GM23338 (cell line): ENCODE measurements at regions not wholly inside any gene's neighbourhood (a gene's known extent, or its start where the extent isn't known, plus 50 kb on each side); places are given as distances from the start of the nearest gene placed in this dataset.

Experiments
- ATAC-seq: fragments of 200-7000 bp; cut with Tn5 transposase; 3 replicates; pipeline ENCODE4 v1.9.1; 2020
- DNase-seq: peaks from one replicate; pipeline ENCODE4 v3.0.0-alpha.2; 2015; ENCODE audit warnings: low spot score
- H2AFZ ChIP-seq: fragments of 200-600 bp; sonication (generic); 2 replicates; pipeline ENCODE4 v1.8.0; 2016; ENCODE audit warnings: antibody characterized with exemption, mild to moderate bottlenecking, moderate library complexity
- H3F3A ChIP-seq: fragments of 200-600 bp; sonication (generic); replicated peaks from 2 replicates; pipeline ENCODE4 v1.8.0; 2017; ENCODE audit warnings: antibody characterized with exemption, mixed run types, low read depth
- H3K27ac ChIP-seq: fragments of 200-600 bp; sonication (generic); 2 replicates; pipeline ENCODE4 v1.6.1; 2016; ENCODE audit warnings: low read depth
- H3K27me3 ChIP-seq: fragments of 200-600 bp; sonication (generic); 2 replicates; pipeline ENCODE4 v1.8.0; 2016; ENCODE audit warnings: mild to moderate bottlenecking, mixed run types, moderate library complexity; ENCODE audit not compliant: insufficient read depth
- H3K36me3 ChIP-seq: fragments of 200-600 bp; sonication (generic); 2 replicates; pipeline ENCODE4 v1.8.0; 2016; ENCODE audit warnings: mild to moderate bottlenecking; ENCODE audit not compliant: insufficient read depth
- H3K4me1 ChIP-seq: fragments of 200-600 bp; sonication (generic); 2 replicates; pipeline ENCODE4 v1.8.0; 2016; ENCODE audit warnings: mild to moderate bottlenecking, moderate library complexity; ENCODE audit not compliant: insufficient read depth
- H3K4me2 ChIP-seq: fragments of 200-600 bp; sonication (generic); 2 replicates; pipeline ENCODE4 v1.7.1; 2017; ENCODE audit warnings: mixed run types
- H3K4me3 ChIP-seq: fragments of 200-600 bp; sonication (generic); 2 replicates; pipeline ENCODE4 v1.6.1; 2016; ENCODE audit warnings: mixed run types
- H3K79me2 ChIP-seq: fragments of 200-600 bp; sonication (generic); replicated peaks from 2 replicates; pipeline ENCODE4 v1.8.0; 2017; ENCODE audit warnings: mild to moderate bottlenecking; ENCODE audit not compliant: insufficient read depth
- H3K9me2 ChIP-seq: fragments of 200-600 bp; sonication (generic); 2 replicates; pipeline ENCODE4 v1.8.0; 2017; ENCODE audit not compliant: insufficient read depth
- H4K20me1 ChIP-seq: fragments of 200-600 bp; sonication (generic); replicated peaks from 2 replicates; pipeline ENCODE4 v1.8.0; 2017; ENCODE audit warnings: mild to moderate bottlenecking; ENCODE audit not compliant: insufficient read depth
- H3K27ac Mint-ChIP-seq: 2 replicates; pipeline ENCODE4 v1.8.0; 2020; ENCODE audit warnings: inconsistent platforms, mild to moderate bottlenecking, moderate library complexity, mixed read lengths
- H3K27me3 Mint-ChIP-seq: 3 replicates; pipeline ENCODE4 v1.8.0; 2022; ENCODE audit warnings: low read depth, mild to moderate bottlenecking, moderate library complexity, mixed read lengths, inconsistent platforms; ENCODE audit not compliant: insufficient read depth, poor library complexity
- H3K36me3 Mint-ChIP-seq: 3 replicates; pipeline ENCODE4 v1.8.0; 2021; ENCODE audit warnings: low read depth, mild to moderate bottlenecking, inconsistent platforms, moderate library complexity, mixed read lengths
- H3K4me1 Mint-ChIP-seq: 3 replicates; pipeline ENCODE4 v1.8.0; 2020; ENCODE audit warnings: mild to moderate bottlenecking, inconsistent platforms, mixed read lengths
- H3K4me3 Mint-ChIP-seq: 3 replicates; pipeline ENCODE4 v1.8.0; 2021; ENCODE audit warnings: moderate library complexity, mild to moderate bottlenecking, inconsistent platforms, mixed read lengths
- H3K9me3 Mint-ChIP-seq: 3 replicates; pipeline ENCODE4 v1.8.0; 2020; ENCODE audit warnings: moderate library complexity, mild to moderate bottlenecking, inconsistent platforms, mixed read lengths
- CREB1 ChIP-seq: fragments of 250-450 bp; sonication (Bioruptor Pico); IDR thresholded peaks from 2 replicates; pipeline ENCODE4 v1.5.0; 2020; ENCODE audit warnings: low read depth, mild to moderate bottlenecking, moderate library complexity
- EZH2 ChIP-seq: fragments of 200-600 bp; sonication (generic); IDR thresholded peaks from one replicate; pipeline ENCODE4 v1.8.0; 2017; ENCODE audit warnings: antibody characterized with exemption, mild to moderate bottlenecking, low read depth; ENCODE audit not compliant: unreplicated experiment
- EZH2phosphoT487 ChIP-seq: fragments of 200-600 bp; sonication (generic); IDR thresholded peaks from one replicate; pipeline ENCODE4 v1.8.1; 2018; ENCODE audit warnings: antibody characterized with exemption; ENCODE audit not compliant: unreplicated experiment
- JUNB ChIP-seq: IDR thresholded peaks from one replicate; pipeline ENCODE4 v1.6.1; 2016; ENCODE audit warnings: antibody characterized with exemption; ENCODE audit not compliant: unreplicated experiment
- NANOG ChIP-seq: IDR thresholded peaks from 2 replicates; pipeline ENCODE4 v1.6.1; 2016; ENCODE audit warnings: antibody characterized with exemption, borderline replicate concordance
- POLR2AphosphoS5 ChIP-seq: IDR thresholded peaks from 2 replicates; pipeline ENCODE4 v1.6.1; 2016; ENCODE audit warnings: antibody characterized with exemption, low read depth
- STAT1 ChIP-seq: IDR thresholded peaks from one replicate; pipeline ENCODE4 v1.6.1; 2016; ENCODE audit warnings: antibody characterized with exemption; ENCODE audit not compliant: unreplicated experiment
- ZNF114 ChIP-seq: fragments of 250-450 bp; sonication (Bioruptor Pico); IDR thresholded peaks from 2 replicates; pipeline ENCODE4 v1.5.0; 2020; ENCODE audit warnings: mild to moderate bottlenecking, moderate library complexity
- ZNF331 ChIP-seq: fragments of 250-450 bp; sonication (Bioruptor Pico); IDR thresholded peaks from 2 replicates; pipeline ENCODE4 v1.5.0; 2020; ENCODE audit warnings: low read depth, mild to moderate bottlenecking, moderate library complexity
- TF ChIP-seq, protein P1 (sequence below): IDR thresholded peaks from 2 replicates; pipeline ENCODE4 v1.6.1; 2016; ENCODE audit warnings: antibody characterized with exemption
- TF ChIP-seq, protein P2 (sequence below): IDR thresholded peaks from one replicate; pipeline ENCODE4 v1.6.1; 2018; ENCODE audit warnings: antibody characterized with exemption; ENCODE audit not compliant: unreplicated experiment
- TF ChIP-seq, protein P3 (sequence below), 2 experiments: fragments of 200-600 bp in 1 of 2; sonication (generic) in 1 of 2; conservative IDR thresholded peaks; 2 replicates each; pipeline versions ENCODE4 v1.5.1 to v1.6.1; 2016 to 2017; ENCODE audit warnings: antibody characterized with exemption in 2 of 2, low read depth in 2 of 2, mild to moderate bottlenecking in 2 of 2, moderate library complexity in 1 of 2
- TF ChIP-seq, protein P4 (sequence below): fragments of 250-450 bp; sonication (Bioruptor Pico); IDR thresholded peaks from 2 replicates; pipeline ENCODE4 v1.5.0; 2020; ENCODE audit warnings: mild to moderate bottlenecking, moderate library complexity

DNA sequence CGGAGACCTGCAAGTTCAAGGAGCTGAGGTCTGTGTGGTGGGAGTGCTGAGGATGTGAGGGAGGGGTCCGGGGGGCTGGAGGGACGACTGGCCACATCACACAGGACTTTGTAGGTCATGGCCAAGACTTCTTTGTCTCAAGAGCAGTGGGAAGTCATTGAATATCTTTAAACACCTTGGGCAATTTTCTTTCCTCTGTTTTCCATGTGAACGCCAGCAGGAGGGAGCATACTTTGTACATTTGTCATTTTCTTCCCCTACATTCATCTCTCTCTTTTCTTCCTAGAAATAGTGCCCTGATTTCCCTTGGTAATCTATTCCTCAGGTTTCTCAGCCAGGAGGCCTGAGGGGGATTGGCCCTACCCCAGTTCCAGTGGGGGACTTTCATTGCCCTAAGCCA is 153.7 kb upstream of the MSX2 start:
- no peak overlapping the region for H3K4me3 ChIP-seq
- Mint-ChIP-seq H3K4me1 (peaks cover 7% of the 10 kb centered on the region; the same call in 1 of the 3 replicates), H3K9me3 (no peaks in the 10 kb centered on the region), H3K27me3 (no peaks in the 10 kb centered on the region), H3K27ac (no peak overlapping the region), H3K4me3 (no peak overlapping the region), H3K36me3 (no peaks in the 10 kb centered on the region)
- no peak for DNase-seq
- H3K79me2 ChIP-seq: no peaks in the 10 kb centered on the region
- TF ChIP-seq NANOG: no peak
- no peak for TF ChIP-seq JUNB
- TF ChIP-seq, protein P1, sequence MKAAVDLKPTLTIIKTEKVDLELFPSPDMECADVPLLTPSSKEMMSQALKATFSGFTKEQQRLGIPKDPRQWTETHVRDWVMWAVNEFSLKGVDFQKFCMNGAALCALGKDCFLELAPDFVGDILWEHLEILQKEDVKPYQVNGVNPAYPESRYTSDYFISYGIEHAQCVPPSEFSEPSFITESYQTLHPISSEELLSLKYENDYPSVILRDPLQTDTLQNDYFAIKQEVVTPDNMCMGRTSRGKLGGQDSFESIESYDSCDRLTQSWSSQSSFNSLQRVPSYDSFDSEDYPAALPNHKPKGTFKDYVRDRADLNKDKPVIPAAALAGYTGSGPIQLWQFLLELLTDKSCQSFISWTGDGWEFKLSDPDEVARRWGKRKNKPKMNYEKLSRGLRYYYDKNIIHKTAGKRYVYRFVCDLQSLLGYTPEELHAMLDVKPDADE: no peak
- TF ChIP-seq ZNF114 (CRISPR knock-in tag): no peak
- no peak for TF ChIP-seq POLR2AphosphoS5
- TF ChIP-seq, protein P2, sequence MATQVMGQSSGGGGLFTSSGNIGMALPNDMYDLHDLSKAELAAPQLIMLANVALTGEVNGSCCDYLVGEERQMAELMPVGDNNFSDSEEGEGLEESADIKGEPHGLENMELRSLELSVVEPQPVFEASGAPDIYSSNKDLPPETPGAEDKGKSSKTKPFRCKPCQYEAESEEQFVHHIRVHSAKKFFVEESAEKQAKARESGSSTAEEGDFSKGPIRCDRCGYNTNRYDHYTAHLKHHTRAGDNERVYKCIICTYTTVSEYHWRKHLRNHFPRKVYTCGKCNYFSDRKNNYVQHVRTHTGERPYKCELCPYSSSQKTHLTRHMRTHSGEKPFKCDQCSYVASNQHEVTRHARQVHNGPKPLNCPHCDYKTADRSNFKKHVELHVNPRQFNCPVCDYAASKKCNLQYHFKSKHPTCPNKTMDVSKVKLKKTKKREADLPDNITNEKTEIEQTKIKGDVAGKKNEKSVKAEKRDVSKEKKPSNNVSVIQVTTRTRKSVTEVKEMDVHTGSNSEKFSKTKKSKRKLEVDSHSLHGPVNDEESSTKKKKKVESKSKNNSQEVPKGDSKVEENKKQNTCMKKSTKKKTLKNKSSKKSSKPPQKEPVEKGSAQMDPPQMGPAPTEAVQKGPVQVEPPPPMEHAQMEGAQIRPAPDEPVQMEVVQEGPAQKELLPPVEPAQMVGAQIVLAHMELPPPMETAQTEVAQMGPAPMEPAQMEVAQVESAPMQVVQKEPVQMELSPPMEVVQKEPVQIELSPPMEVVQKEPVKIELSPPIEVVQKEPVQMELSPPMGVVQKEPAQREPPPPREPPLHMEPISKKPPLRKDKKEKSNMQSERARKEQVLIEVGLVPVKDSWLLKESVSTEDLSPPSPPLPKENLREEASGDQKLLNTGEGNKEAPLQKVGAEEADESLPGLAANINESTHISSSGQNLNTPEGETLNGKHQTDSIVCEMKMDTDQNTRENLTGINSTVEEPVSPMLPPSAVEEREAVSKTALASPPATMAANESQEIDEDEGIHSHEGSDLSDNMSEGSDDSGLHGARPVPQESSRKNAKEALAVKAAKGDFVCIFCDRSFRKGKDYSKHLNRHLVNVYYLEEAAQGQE: no peak
- TF ChIP-seq, protein P3, sequence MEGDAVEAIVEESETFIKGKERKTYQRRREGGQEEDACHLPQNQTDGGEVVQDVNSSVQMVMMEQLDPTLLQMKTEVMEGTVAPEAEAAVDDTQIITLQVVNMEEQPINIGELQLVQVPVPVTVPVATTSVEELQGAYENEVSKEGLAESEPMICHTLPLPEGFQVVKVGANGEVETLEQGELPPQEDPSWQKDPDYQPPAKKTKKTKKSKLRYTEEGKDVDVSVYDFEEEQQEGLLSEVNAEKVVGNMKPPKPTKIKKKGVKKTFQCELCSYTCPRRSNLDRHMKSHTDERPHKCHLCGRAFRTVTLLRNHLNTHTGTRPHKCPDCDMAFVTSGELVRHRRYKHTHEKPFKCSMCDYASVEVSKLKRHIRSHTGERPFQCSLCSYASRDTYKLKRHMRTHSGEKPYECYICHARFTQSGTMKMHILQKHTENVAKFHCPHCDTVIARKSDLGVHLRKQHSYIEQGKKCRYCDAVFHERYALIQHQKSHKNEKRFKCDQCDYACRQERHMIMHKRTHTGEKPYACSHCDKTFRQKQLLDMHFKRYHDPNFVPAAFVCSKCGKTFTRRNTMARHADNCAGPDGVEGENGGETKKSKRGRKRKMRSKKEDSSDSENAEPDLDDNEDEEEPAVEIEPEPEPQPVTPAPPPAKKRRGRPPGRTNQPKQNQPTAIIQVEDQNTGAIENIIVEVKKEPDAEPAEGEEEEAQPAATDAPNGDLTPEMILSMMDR (conservative IDR thresholded peaks at IDR 0.05; ENCODE audit: low read depth in 2 of 2): no peak
- TF ChIP-seq EZH2: no peak
- TF ChIP-seq, protein P4, sequence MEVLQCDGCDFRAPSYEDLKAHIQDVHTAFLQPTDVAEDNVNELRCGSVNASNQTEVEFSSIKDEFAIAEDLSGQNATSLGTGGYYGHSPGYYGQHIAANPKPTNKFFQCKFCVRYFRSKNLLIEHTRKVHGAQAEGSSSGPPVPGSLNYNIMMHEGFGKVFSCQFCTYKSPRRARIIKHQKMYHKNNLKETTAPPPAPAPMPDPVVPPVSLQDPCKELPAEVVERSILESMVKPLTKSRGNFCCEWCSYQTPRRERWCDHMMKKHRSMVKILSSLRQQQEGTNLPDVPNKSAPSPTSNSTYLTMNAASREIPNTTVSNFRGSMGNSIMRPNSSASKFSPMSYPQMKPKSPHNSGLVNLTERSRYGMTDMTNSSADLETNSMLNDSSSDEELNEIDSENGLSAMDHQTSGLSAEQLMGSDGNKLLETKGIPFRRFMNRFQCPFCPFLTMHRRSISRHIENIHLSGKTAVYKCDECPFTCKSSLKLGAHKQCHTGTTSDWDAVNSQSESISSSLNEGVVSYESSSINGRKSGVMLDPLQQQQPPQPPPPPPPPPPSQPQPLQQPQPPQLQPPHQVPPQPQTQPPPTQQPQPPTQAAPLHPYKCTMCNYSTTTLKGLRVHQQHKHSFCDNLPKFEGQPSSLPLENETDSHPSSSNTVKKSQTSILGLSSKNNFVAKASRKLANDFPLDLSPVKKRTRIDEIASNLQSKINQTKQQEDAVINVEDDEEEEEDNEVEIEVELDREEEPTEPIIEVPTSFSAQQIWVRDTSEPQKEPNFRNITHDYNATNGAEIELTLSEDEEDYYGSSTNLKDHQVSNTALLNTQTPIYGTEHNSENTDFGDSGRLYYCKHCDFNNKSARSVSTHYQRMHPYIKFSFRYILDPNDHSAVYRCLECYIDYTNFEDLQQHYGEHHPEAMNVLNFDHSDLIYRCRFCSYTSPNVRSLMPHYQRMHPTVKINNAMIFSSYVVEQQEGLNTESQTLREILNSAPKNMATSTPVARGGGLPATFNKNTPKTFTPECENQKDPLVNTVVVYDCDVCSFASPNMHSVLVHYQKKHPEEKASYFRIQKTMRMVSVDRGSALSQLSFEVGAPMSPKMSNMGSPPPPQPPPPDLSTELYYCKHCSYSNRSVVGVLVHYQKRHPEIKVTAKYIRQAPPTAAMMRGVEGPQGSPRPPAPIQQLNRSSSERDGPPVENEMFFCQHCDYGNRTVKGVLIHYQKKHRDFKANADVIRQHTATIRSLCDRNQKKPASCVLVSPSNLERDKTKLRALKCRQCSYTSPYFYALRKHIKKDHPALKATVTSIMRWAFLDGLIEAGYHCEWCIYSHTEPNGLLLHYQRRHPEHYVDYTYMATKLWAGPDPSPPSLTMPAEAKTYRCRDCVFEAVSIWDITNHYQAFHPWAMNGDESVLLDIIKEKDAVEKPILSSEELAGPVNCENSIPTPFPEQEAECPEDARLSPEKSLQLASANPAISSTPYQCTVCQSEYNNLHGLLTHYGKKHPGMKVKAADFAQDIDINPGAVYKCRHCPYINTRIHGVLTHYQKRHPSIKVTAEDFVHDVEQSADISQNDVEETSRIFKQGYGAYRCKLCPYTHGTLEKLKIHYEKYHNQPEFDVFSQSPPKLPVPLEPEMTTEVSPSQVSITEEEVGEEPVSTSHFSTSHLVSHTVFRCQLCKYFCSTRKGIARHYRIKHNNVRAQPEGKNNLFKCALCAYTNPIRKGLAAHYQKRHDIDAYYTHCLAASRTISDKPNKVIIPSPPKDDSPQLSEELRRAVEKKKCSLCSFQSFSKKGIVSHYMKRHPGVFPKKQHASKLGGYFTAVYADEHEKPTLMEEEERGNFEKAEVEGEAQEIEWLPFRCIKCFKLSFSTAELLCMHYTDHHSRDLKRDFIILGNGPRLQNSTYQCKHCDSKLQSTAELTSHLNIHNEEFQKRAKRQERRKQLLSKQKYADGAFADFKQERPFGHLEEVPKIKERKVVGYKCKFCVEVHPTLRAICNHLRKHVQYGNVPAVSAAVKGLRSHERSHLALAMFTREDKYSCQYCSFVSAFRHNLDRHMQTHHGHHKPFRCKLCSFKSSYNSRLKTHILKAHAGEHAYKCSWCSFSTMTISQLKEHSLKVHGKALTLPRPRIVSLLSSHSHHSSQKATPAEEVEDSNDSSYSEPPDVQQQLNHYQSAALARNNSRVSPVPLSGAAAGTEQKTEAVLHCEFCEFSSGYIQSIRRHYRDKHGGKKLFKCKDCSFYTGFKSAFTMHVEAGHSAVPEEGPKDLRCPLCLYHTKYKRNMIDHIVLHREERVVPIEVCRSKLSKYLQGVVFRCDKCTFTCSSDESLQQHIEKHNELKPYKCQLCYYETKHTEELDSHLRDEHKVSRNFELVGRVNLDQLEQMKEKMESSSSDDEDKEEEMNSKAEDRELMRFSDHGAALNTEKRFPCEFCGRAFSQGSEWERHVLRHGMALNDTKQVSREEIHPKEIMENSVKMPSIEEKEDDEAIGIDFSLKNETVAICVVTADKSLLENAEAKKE (CRISPR knock-in tag): no peak
- no peak for TF ChIP-seq EZH2phosphoT487
- TF ChIP-seq STAT1: no peak
- no peak for TF ChIP-seq CREB1 (CRISPR knock-in tag)
- no peak for TF ChIP-seq ZNF331
- ATAC-seq: no peak
- H3K36me3 ChIP-seq: no peaks in the 10 kb centered on the region
- no peaks in the 10 kb centered on the region for H3K27me3 ChIP-seq
- H3K4me2 ChIP-seq: no peak overlapping the region
- H3F3A ChIP-seq: no peaks in the 10 kb centered on the region
- H3K27ac ChIP-seq: no peak overlapping the region
- H3K4me1 ChIP-seq: no peaks in the 10 kb centered on the region
- no peak overlapping the region for H2AFZ ChIP-seq
- no peaks in the 10 kb centered on the region for H3K9me2 ChIP-seq
- no peaks in the 10 kb centered on the region for H4K20me1 ChIP-seq
